ENCODE measurements at regions not wholly inside any gene's neighbourhood (a gene's known extent, or its start where the extent isn't known, plus 50 kb on each side); places are given as distances from the start of the nearest gene placed in this dataset.

DNA sequence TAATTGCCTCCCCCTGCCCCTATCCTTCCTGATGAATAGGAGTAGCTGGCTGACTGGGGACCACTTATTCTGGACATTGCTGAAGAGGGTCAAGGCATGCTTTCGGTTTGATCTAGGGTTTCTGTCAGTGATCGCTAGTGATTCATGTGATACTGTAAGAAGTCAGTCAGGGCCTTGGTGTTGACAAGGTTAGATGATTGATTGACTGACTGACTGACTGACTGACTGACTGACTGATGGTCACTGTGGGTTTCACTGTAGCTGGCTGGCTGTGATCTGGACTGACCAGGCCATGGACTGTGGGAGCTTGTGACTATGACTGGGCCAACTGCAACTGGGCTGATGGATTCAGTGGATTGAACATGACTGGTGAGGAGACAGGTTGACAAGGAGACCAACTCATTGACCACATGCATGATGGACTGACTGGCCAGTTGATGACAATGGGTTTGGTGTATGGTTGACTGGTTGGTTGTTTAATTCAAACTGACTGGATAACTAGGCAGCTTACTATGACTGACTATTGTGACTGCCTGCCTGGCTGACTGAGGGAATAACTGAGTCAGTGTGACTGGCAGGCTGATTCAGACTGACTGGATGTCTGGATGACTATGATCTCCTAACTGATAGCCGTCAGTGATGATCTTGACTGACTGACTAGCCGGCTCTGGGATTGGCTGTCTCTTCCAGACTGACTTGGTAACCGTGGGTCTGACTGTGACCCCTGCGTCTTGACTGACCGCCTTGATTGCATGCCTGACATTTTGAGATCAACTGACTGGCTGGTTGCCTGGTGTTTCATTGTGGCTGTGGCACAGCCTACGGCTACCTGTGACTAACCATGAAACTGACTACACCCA lies 509.9 kb downstream of the SHQ1 start:
- Histone ChIP-seq H3K36me3 (ENCODE audit: control insufficient read depth, insufficient read depth, low read length) (no peaks in the 10 kb centered on the region), H3K4me3 (ENCODE audit: insufficient read depth, low read depth, low read length) (no peak overlapping the region), H3K27ac (ENCODE audit: insufficient read depth, low read depth, low read length, poor library complexity, severe bottlenecking) (no peak overlapping the region), H3K27me3 (ENCODE audit: control insufficient read depth, insufficient read depth, low read length, poor library complexity, severe bottlenecking) (peaks cover 36% of the 10 kb centered on the region), H3K9me3 (ENCODE audit: control insufficient read depth, low read length) (no peaks in the 10 kb centered on the region), H3K4me1 (ENCODE audit: control insufficient read depth, insufficient read depth, low read length) (peaks cover 28% of the 10 kb centered on the region)
- WGBS, 2 experiments = 92 to 94% methylated on average over 8 of the region's 8 CpGs

DNA sequence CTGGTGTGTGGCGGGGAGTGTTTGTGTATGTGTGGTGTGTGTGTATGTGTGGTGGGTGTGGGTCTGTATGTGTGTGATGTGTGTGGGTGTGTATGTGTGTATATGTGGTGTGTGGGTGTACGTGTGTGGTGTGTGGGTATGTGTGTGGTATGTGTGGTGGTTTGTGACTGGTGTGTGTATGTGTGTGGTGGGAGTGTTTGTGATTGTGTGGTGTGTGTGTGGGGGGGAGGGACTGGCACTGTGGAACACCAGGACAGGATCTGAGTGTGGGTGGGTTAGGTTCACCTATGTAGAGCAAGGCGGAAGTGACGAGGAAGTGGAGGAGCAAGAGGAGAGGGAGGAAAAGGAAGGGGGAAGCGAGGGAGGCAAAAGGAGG lies 510.8 kb downstream of the SHQ1 start:
- Histone ChIP-seq H3K4me3 (ENCODE audit: insufficient read depth, low read depth, low read length) (no peak overlapping the region), H3K27ac (ENCODE audit: insufficient read depth, low read depth, low read length, poor library complexity, severe bottlenecking) (no peak overlapping the region), H3K36me3 (ENCODE audit: control insufficient read depth, insufficient read depth, low read length) (no peaks in the 10 kb centered on the region), H3K27me3 (ENCODE audit: control insufficient read depth, insufficient read depth, low read length, poor library complexity, severe bottlenecking) (peaks cover 45% of the 10 kb centered on the region), H3K9me3 (ENCODE audit: control insufficient read depth, low read length) (no peaks in the 10 kb centered on the region), H3K4me1 (ENCODE audit: control insufficient read depth, insufficient read depth, low read length) (peaks cover 28% of the 10 kb centered on the region)
- WGBS, 2 experiments = 87 to 88% methylated on average over 5 of the region's 5 CpGs

DNA sequence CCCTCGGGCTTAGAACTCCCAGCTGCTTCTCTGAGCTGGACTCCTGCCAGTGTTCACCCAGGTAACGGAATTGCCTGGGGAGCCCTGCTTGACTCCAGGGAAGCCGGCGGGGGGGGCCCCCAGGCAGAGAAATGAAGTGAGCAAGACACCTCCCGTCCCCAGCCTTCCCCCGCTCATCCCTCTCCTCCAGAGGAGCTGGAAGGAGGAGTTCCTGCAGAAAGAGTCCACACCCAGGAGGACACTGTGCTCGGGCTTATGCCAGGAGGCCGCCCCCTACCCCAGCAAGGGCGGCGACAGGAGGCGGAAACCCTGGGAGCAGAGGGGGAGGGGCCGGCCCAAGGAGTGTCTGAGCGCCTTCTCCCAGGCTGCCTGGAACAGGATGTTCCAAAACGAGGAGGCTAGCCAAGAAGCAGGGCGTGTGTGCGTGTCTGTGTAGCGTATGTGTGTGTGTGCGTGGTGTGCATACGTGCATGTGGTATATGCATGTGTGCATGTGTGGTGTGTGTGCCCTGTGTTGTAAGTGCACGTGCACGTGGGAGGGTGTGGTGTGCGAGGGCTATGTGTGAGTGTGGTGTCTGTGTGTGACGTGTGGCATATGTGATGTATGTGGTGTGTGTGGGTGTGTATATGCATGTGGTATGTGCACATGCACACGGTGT lies 511.3 kb downstream of the SHQ1 start:
- H3K4me1 ChIP-seq (ENCODE audit: control insufficient read depth, insufficient read depth, low read length) = peaks cover 28% of the 10 kb centered on the region
- H3K9me3 ChIP-seq (ENCODE audit: control insufficient read depth, low read length) = no peaks in the 10 kb centered on the region
- no peak overlapping the region for H3K27ac ChIP-seq (ENCODE audit: insufficient read depth, low read depth, low read length, poor library complexity, severe bottlenecking)
- no peak overlapping the region for H3K4me3 ChIP-seq (ENCODE audit: insufficient read depth, low read depth, low read length)
- WGBS, 2 experiments = 55 to 59% methylated on average over 24 of the region's 24 CpGs
- no peaks in the 10 kb centered on the region for H3K36me3 ChIP-seq (ENCODE audit: control insufficient read depth, insufficient read depth, low read length)
- H3K27me3 ChIP-seq (ENCODE audit: control insufficient read depth, insufficient read depth, low read length, poor library complexity, severe bottlenecking) = peaks cover 50% of the 10 kb centered on the region

DNA sequence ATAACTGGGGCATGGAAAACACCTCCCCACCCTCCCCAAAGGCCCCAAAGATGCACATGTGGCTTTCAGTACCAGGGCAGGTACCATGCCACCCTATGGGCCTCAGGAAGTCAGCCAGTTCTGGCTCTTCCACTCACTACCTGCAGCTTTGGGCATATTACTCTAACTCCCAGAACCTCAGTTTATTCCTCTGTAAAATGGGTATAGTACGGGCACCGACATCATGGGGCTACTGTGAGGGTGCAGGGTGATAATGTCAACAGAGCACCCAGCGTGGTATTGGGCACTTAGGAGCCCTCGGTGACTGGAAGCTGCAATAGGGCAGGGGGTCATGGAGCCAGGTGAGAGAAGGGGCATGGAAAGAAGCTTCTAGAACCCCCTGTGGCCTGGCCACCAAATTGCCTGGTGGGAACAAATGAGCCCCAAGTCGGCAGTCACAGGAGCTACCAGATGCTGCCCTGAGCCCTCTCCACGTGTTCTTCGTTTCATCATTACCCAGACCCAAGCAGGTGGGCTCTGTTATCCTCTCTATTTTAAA lies 512.1 kb downstream of the SHQ1 start:
- Histone ChIP-seq H3K27me3 (ENCODE audit: control insufficient read depth, insufficient read depth, low read length, poor library complexity, severe bottlenecking) (peaks cover 58% of the 10 kb centered on the region), H3K4me3 (ENCODE audit: insufficient read depth, low read depth, low read length) (no peak overlapping the region), H3K27ac (ENCODE audit: insufficient read depth, low read depth, low read length, poor library complexity, severe bottlenecking) (no peak overlapping the region), H3K4me1 (ENCODE audit: control insufficient read depth, insufficient read depth, low read length) (peaks cover 28% of the 10 kb centered on the region), H3K9me3 (ENCODE audit: control insufficient read depth, low read length) (no peaks in the 10 kb centered on the region), H3K36me3 (ENCODE audit: control insufficient read depth, insufficient read depth, low read length) (no peaks in the 10 kb centered on the region)
- 91 to 92% methylated on average over 7 of the region's 7 CpGs for WGBS, 2 experiments

DNA sequence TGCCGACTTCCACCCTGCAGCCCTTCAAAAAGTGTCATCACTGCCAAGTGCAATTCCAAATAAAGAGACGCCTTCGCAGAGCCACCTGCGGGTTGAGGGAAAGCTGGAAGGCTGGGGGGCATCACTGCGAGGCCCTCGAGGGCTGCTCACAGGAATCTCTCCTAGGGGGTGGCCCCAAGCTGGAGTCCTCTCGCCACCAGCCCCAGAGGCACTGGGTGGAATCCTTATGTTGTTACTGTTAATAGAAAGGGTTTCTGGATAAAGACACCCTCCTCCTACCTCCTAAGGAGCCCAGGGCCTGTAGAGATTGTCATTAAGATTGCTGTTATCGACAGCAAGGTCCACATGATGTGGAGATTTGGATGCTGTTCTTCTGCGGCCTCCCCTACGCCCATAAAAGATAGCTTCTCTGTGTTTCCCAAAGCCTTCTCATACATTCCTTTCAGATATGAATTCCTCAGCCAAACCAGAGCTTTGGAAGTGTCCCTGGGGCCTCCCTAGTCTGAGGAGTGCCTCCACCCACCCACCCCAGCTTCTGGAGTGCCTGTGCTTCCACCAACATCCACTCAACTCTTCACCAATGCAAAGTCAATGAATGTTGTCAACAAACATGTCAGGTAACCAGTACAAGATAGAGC lies 512.7 kb downstream of the SHQ1 start:
- H3K9me3 ChIP-seq (ENCODE audit: control insufficient read depth, low read length) = no peaks in the 10 kb centered on the region
- no peak overlapping the region for H3K27ac ChIP-seq (ENCODE audit: insufficient read depth, low read depth, low read length, poor library complexity, severe bottlenecking)
- peaks cover 63% of the 10 kb centered on the region for H3K27me3 ChIP-seq (ENCODE audit: control insufficient read depth, insufficient read depth, low read length, poor library complexity, severe bottlenecking)
- H3K4me1 ChIP-seq (ENCODE audit: control insufficient read depth, insufficient read depth, low read length) = peaks cover 28% of the 10 kb centered on the region
- no peak overlapping the region for H3K4me3 ChIP-seq (ENCODE audit: insufficient read depth, low read depth, low read length)
- WGBS, 2 experiments = 17 to 20% methylated on average over 9 of the region's 10 CpGs
- H3K36me3 ChIP-seq (ENCODE audit: control insufficient read depth, insufficient read depth, low read length) = no peaks in the 10 kb centered on the region

DNA sequence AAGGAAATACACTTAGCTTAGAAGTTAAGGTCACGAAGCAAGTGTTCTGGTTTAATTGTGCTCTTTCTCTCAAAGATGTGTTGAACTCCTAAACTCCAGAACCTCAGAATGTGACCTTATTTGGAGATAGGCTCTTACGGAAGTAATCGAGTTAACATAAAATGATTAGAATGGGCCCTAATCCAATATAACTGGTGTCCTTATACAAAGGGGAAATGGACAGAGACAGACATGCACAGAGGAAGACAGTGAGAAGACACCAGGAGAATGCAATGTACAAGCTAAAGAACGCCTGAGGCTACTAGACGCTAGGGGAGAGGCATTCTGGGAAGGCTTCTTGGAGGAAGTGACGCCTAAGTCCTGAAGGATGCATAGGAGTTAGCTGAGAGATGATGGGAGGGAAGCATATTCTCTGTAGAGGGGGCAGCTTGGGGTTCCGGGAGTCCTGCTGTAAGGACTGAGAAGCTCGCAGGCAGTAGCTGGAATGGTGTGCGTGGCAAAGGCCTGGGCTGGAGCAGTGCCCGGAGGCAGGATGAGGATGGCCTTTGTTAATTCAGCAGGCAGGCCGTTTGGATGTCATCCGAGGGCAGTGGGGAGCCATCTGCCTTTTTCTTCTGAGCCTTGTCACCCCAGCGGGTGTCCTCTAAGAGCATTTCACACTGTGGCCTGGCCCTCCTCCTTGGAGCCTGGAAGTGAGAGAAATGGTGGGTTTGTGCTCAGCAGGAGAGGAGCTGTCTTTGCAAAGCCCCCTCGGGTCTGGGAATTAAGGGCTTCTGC lies 513.4 kb downstream of the SHQ1 start:
- Histone ChIP-seq H3K36me3 (ENCODE audit: control insufficient read depth, insufficient read depth, low read length) (no peaks in the 10 kb centered on the region), H3K27ac (ENCODE audit: insufficient read depth, low read depth, low read length, poor library complexity, severe bottlenecking) (no peak overlapping the region), H3K9me3 (ENCODE audit: control insufficient read depth, low read length) (no peaks in the 10 kb centered on the region), H3K4me3 (ENCODE audit: insufficient read depth, low read depth, low read length) (no peak overlapping the region), H3K27me3 (ENCODE audit: control insufficient read depth, insufficient read depth, low read length, poor library complexity, severe bottlenecking) (peaks cover 67% of the 10 kb centered on the region), H3K4me1 (ENCODE audit: control insufficient read depth, insufficient read depth, low read length) (peaks cover 28% of the 10 kb centered on the region)
- WGBS, 2 experiments = 27 to 30% methylated on average over 14 of the region's 14 CpGs

DNA sequence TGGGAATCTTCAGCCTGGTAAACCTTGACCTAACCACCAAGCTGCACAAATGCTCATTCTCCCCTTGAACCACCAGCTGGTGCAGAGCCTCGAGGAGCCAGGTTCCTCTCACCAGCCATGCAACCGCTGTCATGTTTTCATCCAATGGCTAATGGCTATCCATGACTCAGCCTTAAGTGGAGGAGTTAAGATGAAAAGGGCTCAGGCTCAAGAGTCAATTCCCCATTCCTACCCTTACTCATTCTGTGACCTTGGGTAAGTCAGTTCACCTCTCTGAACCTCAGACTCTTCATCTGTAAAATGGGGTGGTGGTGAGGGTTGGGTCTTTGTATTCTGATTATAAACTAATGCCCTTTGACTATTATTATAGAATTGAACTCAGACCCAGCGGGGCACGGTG lies 515.6 kb downstream of the SHQ1 start:
- peaks cover 28% of the 10 kb centered on the region for H3K4me1 ChIP-seq (ENCODE audit: control insufficient read depth, insufficient read depth, low read length)
- H3K27me3 ChIP-seq (ENCODE audit: control insufficient read depth, insufficient read depth, low read length, poor library complexity, severe bottlenecking) = peaks cover 82% of the 10 kb centered on the region
- 94 to 95% methylated on average over 4 of the region's 4 CpGs for WGBS, 2 experiments
- H3K27ac ChIP-seq (ENCODE audit: insufficient read depth, low read depth, low read length, poor library complexity, severe bottlenecking) = no peak overlapping the region
- H3K4me3 ChIP-seq (ENCODE audit: insufficient read depth, low read depth, low read length) = no peak overlapping the region
- H3K9me3 ChIP-seq (ENCODE audit: control insufficient read depth, low read length) = no peaks in the 10 kb centered on the region
- no peaks in the 10 kb centered on the region for H3K36me3 ChIP-seq (ENCODE audit: control insufficient read depth, insufficient read depth, low read length)

DNA sequence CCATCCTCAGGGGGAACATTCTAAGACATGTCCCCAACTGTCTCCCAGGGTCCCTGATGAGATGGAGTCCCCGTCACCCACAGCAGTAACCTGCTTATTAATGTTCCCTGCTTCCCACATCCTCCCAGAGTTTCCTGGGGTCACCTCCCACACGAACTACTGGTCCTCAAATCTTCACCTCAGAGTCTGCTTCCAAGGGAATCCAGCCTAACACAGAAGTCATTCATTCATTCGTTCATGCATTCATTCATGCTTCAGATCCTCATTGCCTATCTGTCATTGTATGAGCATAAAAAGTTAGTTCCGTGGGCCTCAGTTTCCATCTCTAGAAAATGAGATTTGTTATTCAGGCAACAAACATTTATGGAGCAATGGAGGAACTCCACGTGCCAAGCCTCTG lies 516.2 kb downstream of the SHQ1 start:
- WGBS, 2 experiments = 86 to 94% methylated on average over 5 of the region's 5 CpGs
- Histone ChIP-seq H3K9me3 (ENCODE audit: control insufficient read depth, low read length) (no peaks in the 10 kb centered on the region), H3K36me3 (ENCODE audit: control insufficient read depth, insufficient read depth, low read length) (no peaks in the 10 kb centered on the region), H3K4me1 (ENCODE audit: control insufficient read depth, insufficient read depth, low read length) (peaks cover 28% of the 10 kb centered on the region), H3K27me3 (ENCODE audit: control insufficient read depth, insufficient read depth, low read length, poor library complexity, severe bottlenecking) (peaks cover 79% of the 10 kb centered on the region), H3K27ac (ENCODE audit: insufficient read depth, low read depth, low read length, poor library complexity, severe bottlenecking) (no peak overlapping the region), H3K4me3 (ENCODE audit: insufficient read depth, low read depth, low read length) (no peak overlapping the region)

DNA sequence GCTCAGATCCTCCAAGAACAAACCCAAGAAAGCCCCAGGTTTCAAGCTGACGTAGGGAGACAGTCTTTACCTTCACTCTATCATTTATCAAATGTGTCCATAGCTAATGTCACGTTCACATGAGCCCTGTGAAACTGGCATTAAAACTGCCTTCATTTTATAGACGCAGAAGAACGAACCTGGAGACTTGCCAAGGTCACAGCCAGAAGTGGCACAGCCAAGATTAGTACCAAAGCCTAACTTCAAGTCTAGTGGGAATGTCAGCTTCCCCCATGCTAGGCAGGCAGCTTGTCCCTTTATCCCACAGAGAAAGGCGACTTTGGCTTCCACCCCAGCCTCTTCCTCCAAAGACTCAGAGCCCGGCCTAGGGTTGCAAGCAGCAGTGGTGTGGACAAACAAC lies 517.2 kb downstream of the SHQ1 start:
- Histone ChIP-seq H3K4me1 (ENCODE audit: control insufficient read depth, insufficient read depth, low read length) (peaks cover 20% of the 10 kb centered on the region), H3K27ac (ENCODE audit: insufficient read depth, low read depth, low read length, poor library complexity, severe bottlenecking) (no peak overlapping the region), H3K36me3 (ENCODE audit: control insufficient read depth, insufficient read depth, low read length) (no peaks in the 10 kb centered on the region), H3K27me3 (ENCODE audit: control insufficient read depth, insufficient read depth, low read length, poor library complexity, severe bottlenecking) (peaks cover 69% of the 10 kb centered on the region), H3K9me3 (ENCODE audit: control insufficient read depth, low read length) (no peaks in the 10 kb centered on the region), H3K4me3 (ENCODE audit: insufficient read depth, low read depth, low read length) (no peak overlapping the region)
- 90 to 91% methylated on average over 6 of the region's 6 CpGs for WGBS, 2 experiments
